ENCODE measurements at regions not wholly inside any gene's neighbourhood (a gene's known extent, or its start where the extent isn't known, plus 50 kb on each side); places are given as distances from the start of the nearest gene placed in this dataset.
"Not testable (repeated sequence)": the region's sequence is repeated elsewhere in the genome, so short reads cannot be mapped to it uniquely, and the experiment has no call there.

GRCh38 chr14:27890259-27890658 is 876.3 kb upstream of the FOXG1 start:
- no peak overlapping the region for H3K4me3 ChIP-seq
- no peaks in the 10 kb centered on the region for H3K4me1 ChIP-seq (ENCODE audit: insufficient read depth)
- no peaks in the 10 kb centered on the region for H3K27me3 ChIP-seq (replicated peaks; ENCODE audit: insufficient read depth)
- no peak for DNase-seq
- H3K9me2 ChIP-seq (ENCODE audit: insufficient read depth) = no peaks in the 10 kb centered on the region
- in situ Hi-C loops (cut with MboI) = no loop called here
- H3K79me2 ChIP-seq (ENCODE audit: insufficient read depth) = no peaks in the 10 kb centered on the region
- no peak for TF ChIP-seq EZH2phosphoT487 (IDR thresholded peaks at IDR 0.05; ENCODE audit: insufficient read depth, low read depth)
- no peak for TF ChIP-seq EZH2 (IDR thresholded peaks at IDR 0.05; ENCODE audit: insufficient read depth, poor library complexity, severe bottlenecking)
- no peak overlapping the region for H3K27ac ChIP-seq
- no peaks in the 10 kb centered on the region for H3K9me3 ChIP-seq (ENCODE audit: low read depth)
- 10 to 18% methylated on average over 3 of the region's 3 CpGs for WGBS, 2 experiments (ENCODE audit: low coverage in 1 of 2, low lambda C conversion rate in 2 of 2, missing lambda C conversion rate in 2 of 2)
- no peaks in the 10 kb centered on the region for H4K20me1 ChIP-seq (ENCODE audit: insufficient read depth)
- no peaks in the 10 kb centered on the region for H3K36me3 ChIP-seq (ENCODE audit: low read depth)
- H3K9ac ChIP-seq = no peak overlapping the region
- H3K4me2 ChIP-seq (ENCODE audit: unreplicated experiment) = no peak overlapping the region
- H2AFZ ChIP-seq = no peak overlapping the region
- no peaks in the 10 kb centered on the region for H3F3A ChIP-seq (ENCODE audit: insufficient read depth)

GRCh38 chr14:27908484-27908883 is 858.1 kb upstream of the FOXG1 start:
- H3F3A ChIP-seq (ENCODE audit: insufficient read depth); H3K9me3 ChIP-seq (ENCODE audit: low read depth); H3K36me3 ChIP-seq (ENCODE audit: low read depth); in situ Hi-C loops (cut with MboI); H2AFZ ChIP-seq; H3K79me2 ChIP-seq (ENCODE audit: insufficient read depth); H3K4me3 ChIP-seq; DNase-seq; H3K27me3 ChIP-seq (replicated peaks; ENCODE audit: insufficient read depth); H3K9me2 ChIP-seq (ENCODE audit: insufficient read depth); H3K9ac ChIP-seq; H3K4me2 ChIP-seq (ENCODE audit: unreplicated experiment); H3K4me1 ChIP-seq (ENCODE audit: insufficient read depth); H4K20me1 ChIP-seq (ENCODE audit: insufficient read depth); H3K27ac ChIP-seq: not testable (repeated sequence)
- 8 to 15% methylated on average over 1 of the region's 1 CpG for WGBS, 2 experiments (ENCODE audit: low coverage in 1 of 2, low lambda C conversion rate in 2 of 2, missing lambda C conversion rate in 2 of 2)

- WGBS, 2 experiments (ENCODE audit: low coverage in 1 of 2, low lambda C conversion rate in 2 of 2, missing lambda C conversion rate in 2 of 2) = 14 to 17% methylated on average over 3 of the region's 3 CpGs
- H3K27me3 ChIP-seq (replicated peaks; ENCODE audit: insufficient read depth) = no peaks in the 10 kb centered on the region
- no peaks in the 10 kb centered on the region for H3K4me1 ChIP-seq (ENCODE audit: insufficient read depth)
- H3K9me2 ChIP-seq (ENCODE audit: insufficient read depth) = no peaks in the 10 kb centered on the region
- TF ChIP-seq EZH2phosphoT487 (IDR thresholded peaks at IDR 0.05; ENCODE audit: insufficient read depth, low read depth) (no peak), EZH2 (IDR thresholded peaks at IDR 0.05; ENCODE audit: insufficient read depth, poor library complexity, severe bottlenecking) (no peak)
- H3K27ac ChIP-seq = no peak overlapping the region
- H3F3A ChIP-seq (ENCODE audit: insufficient read depth) = no peaks in the 10 kb centered on the region
- no peak overlapping the region for H3K4me2 ChIP-seq (ENCODE audit: unreplicated experiment)
- in situ Hi-C loops (cut with MboI) = no loop called here
- no peak overlapping the region for H3K4me3 ChIP-seq
- no peaks in the 10 kb centered on the region for H3K36me3 ChIP-seq (ENCODE audit: low read depth)
- H3K9me3 ChIP-seq (ENCODE audit: low read depth) = peaks cover 3% of the 10 kb centered on the region
- no peaks in the 10 kb centered on the region for H3K79me2 ChIP-seq (ENCODE audit: insufficient read depth)
- DNase-seq = no peak
- no peak overlapping the region for H2AFZ ChIP-seq
- no peaks in the 10 kb centered on the region for H4K20me1 ChIP-seq (ENCODE audit: insufficient read depth)
- H3K9ac ChIP-seq = no peak overlapping the region
Measured at GRCh38 chr14:27916326-27916725, 850.3 kb upstream of the FOXG1 start.

- 28 to 37% methylated on average over 3 of the region's 3 CpGs for WGBS, 2 experiments (ENCODE audit: low coverage in 1 of 2, low lambda C conversion rate in 2 of 2, missing lambda C conversion rate in 2 of 2)
- H3K9me3 ChIP-seq (ENCODE audit: low read depth) = peaks cover 3% of the 10 kb centered on the region
- H2AFZ ChIP-seq = no peak overlapping the region
- no peaks in the 10 kb centered on the region for H3F3A ChIP-seq (ENCODE audit: insufficient read depth)
- in situ Hi-C loops (cut with MboI) = no loop called here
- H3K9ac ChIP-seq = no peak overlapping the region
- no peak overlapping the region for H3K4me2 ChIP-seq (ENCODE audit: unreplicated experiment)
- H3K27me3 ChIP-seq (replicated peaks; ENCODE audit: insufficient read depth) = no peaks in the 10 kb centered on the region
- no peak overlapping the region for H3K27ac ChIP-seq
- TF ChIP-seq EZH2 (IDR thresholded peaks at IDR 0.05; ENCODE audit: insufficient read depth, poor library complexity, severe bottlenecking) (no peak), EZH2phosphoT487 (IDR thresholded peaks at IDR 0.05; ENCODE audit: insufficient read depth, low read depth) (no peak)
- H3K9me2 ChIP-seq (ENCODE audit: insufficient read depth) = no peaks in the 10 kb centered on the region
- DNase-seq = no peak
- no peaks in the 10 kb centered on the region for H3K36me3 ChIP-seq (ENCODE audit: low read depth)
- H3K4me1 ChIP-seq (ENCODE audit: insufficient read depth) = no peaks in the 10 kb centered on the region
- no peak overlapping the region for H3K4me3 ChIP-seq
- H4K20me1 ChIP-seq (ENCODE audit: insufficient read depth) = no peaks in the 10 kb centered on the region
- H3K79me2 ChIP-seq (ENCODE audit: insufficient read depth) = no peaks in the 10 kb centered on the region
Measured at GRCh38 chr14:27917896-27918295, 848.7 kb upstream of the FOXG1 start.

GRCh38 chr14:27927519-27927918 is 839.1 kb upstream of the FOXG1 start:
- no peaks in the 10 kb centered on the region for H3K9me2 ChIP-seq (ENCODE audit: insufficient read depth)
- no peaks in the 10 kb centered on the region for H3K36me3 ChIP-seq (ENCODE audit: low read depth)
- no peak for DNase-seq
- H3K9me3 ChIP-seq (ENCODE audit: low read depth) = no peaks in the 10 kb centered on the region
- H3K9ac ChIP-seq = no peak overlapping the region
- H3F3A ChIP-seq (ENCODE audit: insufficient read depth) = no peaks in the 10 kb centered on the region
- no peak overlapping the region for H3K4me2 ChIP-seq (ENCODE audit: unreplicated experiment)
- in situ Hi-C loops (cut with MboI) = no loop called here
- no peak overlapping the region for H3K4me3 ChIP-seq
- H4K20me1 ChIP-seq (ENCODE audit: insufficient read depth) = no peaks in the 10 kb centered on the region
- H3K79me2 ChIP-seq (ENCODE audit: insufficient read depth) = no peaks in the 10 kb centered on the region
- no peak overlapping the region for H3K27ac ChIP-seq
- H2AFZ ChIP-seq = no peak overlapping the region
- no peaks in the 10 kb centered on the region for H3K4me1 ChIP-seq (ENCODE audit: insufficient read depth)
- TF ChIP-seq EZH2 (IDR thresholded peaks at IDR 0.05; ENCODE audit: insufficient read depth, poor library complexity, severe bottlenecking) = no peak
- no peak for TF ChIP-seq EZH2phosphoT487 (IDR thresholded peaks at IDR 0.05; ENCODE audit: insufficient read depth, low read depth)
- H3K27me3 ChIP-seq (replicated peaks; ENCODE audit: insufficient read depth) = no peaks in the 10 kb centered on the region
